ENCODE measurements at regions not wholly inside any gene's neighbourhood (a gene's known extent, or its start where the extent isn't known, plus 50 kb on each side); places are given as distances from the start of the nearest gene placed in this dataset.

DNA sequence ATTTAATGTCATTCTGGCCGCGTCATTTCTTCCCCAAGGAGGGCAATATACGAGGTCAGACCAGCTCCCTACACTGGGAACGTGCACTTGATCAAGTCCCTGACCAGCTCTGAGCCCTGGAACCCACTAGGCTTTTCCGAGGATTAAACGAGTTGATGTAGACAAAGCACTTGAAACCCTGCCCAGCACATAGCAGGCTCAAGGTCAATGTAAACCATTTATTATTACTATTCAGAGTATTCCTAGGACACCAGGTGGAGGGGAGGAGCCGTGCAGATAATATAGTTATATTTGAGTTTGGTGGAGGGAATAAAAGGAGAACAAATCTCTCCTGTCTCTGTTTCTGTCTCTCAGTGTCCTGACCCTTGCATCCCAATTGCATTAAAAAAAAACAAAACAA, 174.1 kb upstream of the IGSF21 start:
- Histone ChIP-seq H3K4me1 (ENCODE audit: insufficient read depth, low read length) (no peaks in the 10 kb centered on the region), H2AFZ (ENCODE audit: low read length) (no peak overlapping the region), H4K91ac (ENCODE audit: insufficient read length, low read depth, low read length) (no peak overlapping the region), H3K79me2 (ENCODE audit: insufficient read depth, low read length) (no peaks in the 10 kb centered on the region), H3K4me2 (ENCODE audit: insufficient read depth, insufficient read length, low read length) (no peak overlapping the region), H3K9me3 (ENCODE audit: control insufficient read depth, low read depth, low read length) (no peaks in the 10 kb centered on the region), H2BK5ac (ENCODE audit: insufficient read length, low read length) (no peak overlapping the region), H3K9ac (ENCODE audit: extremely low read depth, insufficient read length, low read length) (no peak overlapping the region), H4K8ac (replicated peaks; ENCODE audit: insufficient read length, low read depth, low read length) (no peak overlapping the region), H3K14ac (ENCODE audit: insufficient read depth, low read length) (no peak overlapping the region), H3T11ph (ENCODE audit: low read length) (no peak overlapping the region), H4K20me1 (ENCODE audit: control insufficient read depth, insufficient read depth, insufficient read length) (no peaks in the 10 kb centered on the region), H2BK20ac (ENCODE audit: low read depth, low read length, poor library complexity, severe bottlenecking) (no peak overlapping the region), H3K4ac (ENCODE audit: low read depth, low read length) (no peak overlapping the region), H2AK5ac (ENCODE audit: insufficient read length, low read length) (no peak overlapping the region), H3K23me2 (ENCODE audit: insufficient read length, low read depth, low read length, poor library complexity, severe bottlenecking) (no peaks in the 10 kb centered on the region), H2BK15ac (ENCODE audit: low read depth, low read length) (no peak overlapping the region), H2BK120ac (ENCODE audit: low read depth, low read length, poor library complexity, severe bottlenecking) (no peak overlapping the region), H3K23ac (ENCODE audit: insufficient read length, low read depth, low read length) (no peak overlapping the region), H4K5ac (ENCODE audit: insufficient read length, low read depth, low read length) (no peak overlapping the region), H3K79me1 (ENCODE audit: insufficient read depth, low read depth, low read length, poor library complexity, severe bottlenecking) (no peaks in the 10 kb centered on the region), H3K18ac (ENCODE audit: insufficient read length, low read depth, low read length) (no peak overlapping the region), H3K27ac (ENCODE audit: insufficient read length, low read depth, low read length) (no peak overlapping the region), H3K27me3 (ENCODE audit: insufficient read depth, low read length) (no peaks in the 10 kb centered on the region; the same call in 1 of the 2 replicates), H3K56ac (ENCODE audit: insufficient read length, low read depth, low read length) (no peak overlapping the region), H2BK12ac (ENCODE audit: insufficient read length, low read depth, low read length) (no peak overlapping the region)
- Mint-ChIP-seq H3K4me3 (no peak overlapping the region), H3K27ac (no peak overlapping the region), H3K27me3 (ENCODE audit: low read depth) (peaks cover 24% of the 10 kb centered on the region), H3K36me3 (ENCODE audit: insufficient read depth in 1 of 3, low read depth in 3 of 3) (no peaks in the 10 kb centered on the region), H3K4me1 (no peaks in the 10 kb centered on the region), H3K9me3 (peaks cover 3 to 7% of the 10 kb centered on the region in 2 experiments; a peak in 3 of 5 replicates)
- DNase-seq, result no peak
- TF ChIP-seq, protein P1, sequence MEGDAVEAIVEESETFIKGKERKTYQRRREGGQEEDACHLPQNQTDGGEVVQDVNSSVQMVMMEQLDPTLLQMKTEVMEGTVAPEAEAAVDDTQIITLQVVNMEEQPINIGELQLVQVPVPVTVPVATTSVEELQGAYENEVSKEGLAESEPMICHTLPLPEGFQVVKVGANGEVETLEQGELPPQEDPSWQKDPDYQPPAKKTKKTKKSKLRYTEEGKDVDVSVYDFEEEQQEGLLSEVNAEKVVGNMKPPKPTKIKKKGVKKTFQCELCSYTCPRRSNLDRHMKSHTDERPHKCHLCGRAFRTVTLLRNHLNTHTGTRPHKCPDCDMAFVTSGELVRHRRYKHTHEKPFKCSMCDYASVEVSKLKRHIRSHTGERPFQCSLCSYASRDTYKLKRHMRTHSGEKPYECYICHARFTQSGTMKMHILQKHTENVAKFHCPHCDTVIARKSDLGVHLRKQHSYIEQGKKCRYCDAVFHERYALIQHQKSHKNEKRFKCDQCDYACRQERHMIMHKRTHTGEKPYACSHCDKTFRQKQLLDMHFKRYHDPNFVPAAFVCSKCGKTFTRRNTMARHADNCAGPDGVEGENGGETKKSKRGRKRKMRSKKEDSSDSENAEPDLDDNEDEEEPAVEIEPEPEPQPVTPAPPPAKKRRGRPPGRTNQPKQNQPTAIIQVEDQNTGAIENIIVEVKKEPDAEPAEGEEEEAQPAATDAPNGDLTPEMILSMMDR (conservative IDR thresholded peaks at IDR 0.05), result no peak
- WGBS (ENCODE audit: extremely low coverage, insufficient read length, low lambda C conversion rate), result no CpG with 5 or more reads among the region's 7 CpGs

Measured in H9 (cell line).